NCI-H526 (cell line): ENCODE measurements at regions not wholly inside any gene's neighbourhood (a gene's known extent, or its start where the extent isn't known, plus 50 kb on each side); places are given as distances from the start of the nearest gene placed in this dataset.

Source experiments
- DNase-seq, 2 experiments: peaks; one replicate each; lab custom pipeline; 2025; lab: John Stamatoyannopoulos, UW

DNA sequence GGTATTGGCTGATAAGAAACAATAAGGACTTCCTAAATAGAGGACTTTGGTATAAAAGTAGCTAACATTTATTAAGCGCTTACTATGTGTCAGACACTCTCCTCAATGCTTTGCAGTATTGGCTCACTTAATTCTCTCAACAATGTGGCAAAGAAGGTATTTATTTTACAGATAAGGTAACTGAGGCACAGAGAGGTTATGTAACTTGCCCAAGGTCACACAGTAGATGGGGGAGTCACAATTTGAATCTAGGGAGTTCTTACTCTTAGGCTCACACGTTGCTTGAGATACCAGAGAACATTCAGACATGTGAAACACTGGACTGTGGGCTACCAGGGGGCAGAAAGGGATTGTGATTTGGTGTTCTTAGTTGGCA is 60.8 kb upstream of the GPR158 start:
- no peak for DNase-seq

DNA sequence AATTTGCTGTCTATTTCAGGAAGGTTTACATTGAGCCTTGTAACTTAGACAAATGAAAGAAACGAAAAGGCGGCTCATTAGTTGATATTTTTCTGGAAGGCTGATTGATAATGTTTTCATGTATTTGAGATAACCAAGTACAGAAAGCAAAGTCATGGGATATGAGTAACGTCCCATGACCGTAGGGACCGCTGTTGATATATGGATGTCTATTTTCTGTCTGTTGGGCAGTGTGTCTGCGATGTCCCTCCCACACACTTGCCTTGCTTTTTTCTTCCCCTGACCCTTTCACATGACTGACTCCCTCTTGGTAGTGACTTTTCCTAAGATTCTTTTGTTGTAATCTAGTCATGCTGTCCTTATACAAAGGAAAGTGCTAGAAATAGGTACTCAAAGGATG is 57.0 kb upstream of the GPR158 start:
- DNase-seq: no peak

DNA sequence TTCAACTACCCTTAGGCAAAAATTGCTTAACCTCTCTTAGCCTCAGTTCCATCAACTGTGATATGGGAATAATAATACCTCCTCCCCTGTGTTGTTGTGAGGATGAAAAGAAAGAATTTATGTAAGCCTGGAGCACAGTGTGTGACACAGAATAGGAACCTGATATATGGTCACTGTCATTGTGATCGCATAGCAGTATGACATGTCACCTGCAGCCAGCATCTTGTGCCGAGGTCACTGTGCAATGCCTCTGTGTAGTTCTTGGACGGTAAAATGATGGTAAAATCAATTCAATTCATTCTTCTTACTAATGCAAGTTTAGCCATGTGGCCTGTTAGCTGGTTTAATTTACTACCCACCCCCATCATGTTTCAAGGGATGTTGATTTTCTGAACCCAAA is 54.6 kb upstream of the GPR158 start:
- no peak for DNase-seq
